ENCODE measurements at regions not wholly inside any gene's neighbourhood (a gene's known extent, or its start where the extent isn't known, plus 50 kb on each side); places are given as distances from the start of the nearest gene placed in this dataset.

DNA sequence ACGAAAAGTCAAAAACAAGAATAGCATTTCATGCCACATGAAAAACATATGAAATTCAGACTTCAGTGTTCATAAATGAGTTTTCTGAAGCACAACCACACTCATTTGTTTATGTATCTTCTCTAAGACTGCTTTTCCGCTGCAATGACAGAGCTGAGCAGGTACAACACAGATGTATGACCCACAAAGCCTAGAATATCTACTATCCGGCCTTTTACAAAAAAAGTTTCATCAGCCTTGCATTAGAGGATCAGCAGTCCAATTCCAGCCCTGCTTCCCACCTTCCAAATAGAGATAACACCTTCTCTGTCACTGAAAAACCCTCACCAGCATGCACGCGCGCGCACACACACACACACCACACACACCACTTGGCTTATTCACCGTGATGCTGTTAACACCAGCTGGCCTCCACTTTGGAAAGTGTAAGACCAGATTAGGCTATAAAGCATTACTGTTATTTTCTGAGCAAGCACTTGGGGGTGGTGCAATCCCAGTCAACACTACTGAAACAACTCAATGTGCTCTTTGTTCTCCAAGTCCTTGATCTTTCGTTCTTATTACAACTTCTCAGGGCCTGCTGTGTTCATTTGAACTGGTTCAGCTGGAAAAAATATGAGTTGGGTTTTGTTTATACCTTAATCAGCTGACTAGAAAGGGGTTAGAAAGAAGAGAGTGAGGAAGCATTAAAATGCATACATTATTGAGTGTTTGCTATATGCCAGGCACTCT is 90.0 kb downstream of the GLUL start:
- no peak for TF ChIP-seq EP300 (IDR thresholded peaks at IDR 0.05; ENCODE audit: low read depth)
- TF ChIP-seq, protein P1, sequence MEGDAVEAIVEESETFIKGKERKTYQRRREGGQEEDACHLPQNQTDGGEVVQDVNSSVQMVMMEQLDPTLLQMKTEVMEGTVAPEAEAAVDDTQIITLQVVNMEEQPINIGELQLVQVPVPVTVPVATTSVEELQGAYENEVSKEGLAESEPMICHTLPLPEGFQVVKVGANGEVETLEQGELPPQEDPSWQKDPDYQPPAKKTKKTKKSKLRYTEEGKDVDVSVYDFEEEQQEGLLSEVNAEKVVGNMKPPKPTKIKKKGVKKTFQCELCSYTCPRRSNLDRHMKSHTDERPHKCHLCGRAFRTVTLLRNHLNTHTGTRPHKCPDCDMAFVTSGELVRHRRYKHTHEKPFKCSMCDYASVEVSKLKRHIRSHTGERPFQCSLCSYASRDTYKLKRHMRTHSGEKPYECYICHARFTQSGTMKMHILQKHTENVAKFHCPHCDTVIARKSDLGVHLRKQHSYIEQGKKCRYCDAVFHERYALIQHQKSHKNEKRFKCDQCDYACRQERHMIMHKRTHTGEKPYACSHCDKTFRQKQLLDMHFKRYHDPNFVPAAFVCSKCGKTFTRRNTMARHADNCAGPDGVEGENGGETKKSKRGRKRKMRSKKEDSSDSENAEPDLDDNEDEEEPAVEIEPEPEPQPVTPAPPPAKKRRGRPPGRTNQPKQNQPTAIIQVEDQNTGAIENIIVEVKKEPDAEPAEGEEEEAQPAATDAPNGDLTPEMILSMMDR (IDR thresholded peaks at IDR 0.05): peak in 2 of 5 experiments; percentile 14 to 26
